Activated T-cell treated with anti-CD3 and anti-CD28 coated beads, Interleukin-2, amount 50 U/mL, for 72 hours (primary cell): ENCODE measurements at regions not wholly inside any gene's neighbourhood (a gene's known extent, or its start where the extent isn't known, plus 50 kb on each side); places are given as distances from the start of the nearest gene placed in this dataset.
"Not testable (repeated sequence)": the region's sequence is repeated elsewhere in the genome, so short reads cannot be mapped to it uniquely, and the experiment has no call there.

Source experiments
- ATAC-seq, 2 donors: fragments of 150-1000 bp; cut with Tn5 transposase; replicated peaks in 1 of 2; 2 replicates each; pipeline ENCODE4 v1.10.0; 2021; ENCODE audit warnings: moderate library complexity in 2 of 2, mild to moderate bottlenecking in 1 of 2
- DNase-seq, 2 donors: peaks; one replicate each; pipeline ENCODE4 v3.0.0; 2021 to 2022; ENCODE audit warnings: mixed read lengths in 1 of 2
- H3K27ac Mint-ChIP-seq: one replicate; pipeline ENCODE4 v1.8.0; 2022; ENCODE audit warnings: mild to moderate bottlenecking, moderate library complexity, mixed read lengths
- H3K27me3 Mint-ChIP-seq: one replicate; pipeline ENCODE4 v1.8.0; 2022; ENCODE audit warnings: low read depth, mixed read lengths
- H3K36me3 Mint-ChIP-seq, 2 donors: one replicate each; pipeline ENCODE4 v1.8.0; 2022; ENCODE audit warnings: mixed read lengths in 2 of 2, mild to moderate bottlenecking in 1 of 2; ENCODE audit not compliant: insufficient read depth in 2 of 2
- H3K4me1 Mint-ChIP-seq: one replicate; pipeline ENCODE4 v1.8.0; 2022; ENCODE audit warnings: low read depth, mixed read lengths
- H3K4me3 Mint-ChIP-seq, 2 donors: one replicate each; pipeline ENCODE4 v1.8.0; 2022; ENCODE audit warnings: mild to moderate bottlenecking in 2 of 2, mixed read lengths in 2 of 2, moderate library complexity in 2 of 2
- H3K9me3 Mint-ChIP-seq, 2 donors: one replicate each; pipeline ENCODE4 v1.8.0; 2022; ENCODE audit warnings: mixed read lengths in 2 of 2

- no peak overlapping the region for H3K4me3 Mint-ChIP-seq
- H3K27me3 Mint-ChIP-seq, result peaks cover 61% of the 10 kb centered on the region
- H3K9me3 Mint-ChIP-seq, result no peaks in the 10 kb centered on the region
- H3K4me1 Mint-ChIP-seq, result no peaks in the 10 kb centered on the region
- H3K36me3 Mint-ChIP-seq, result no peaks in the 10 kb centered on the region
- no peak overlapping the region for H3K27ac Mint-ChIP-seq
- no peak for ATAC-seq
- DNase-seq, result no peak
These were observed 92.5 kb upstream of the PITRM1 start for GRCh38 chr10:3265088-3265487.

- Mint-ChIP-seq H3K36me3 (no peaks in the 10 kb centered on the region), H3K27me3 (peaks cover 53% of the 10 kb centered on the region), H3K4me1 (no peaks in the 10 kb centered on the region), H3K4me3 (no peak overlapping the region), H3K27ac (no peak overlapping the region), H3K9me3 (no peaks in the 10 kb centered on the region)
- DNase-seq (no peak), ATAC-seq (no peak)
These were observed 91.7 kb upstream of the PITRM1 start for GRCh38 chr10:3264161-3264761.

GRCh38 chr10:3263747-3264146 is 91.2 kb upstream of the PITRM1 start:
- Mint-ChIP-seq H3K9me3 (no peaks in the 10 kb centered on the region), H3K36me3 (no peaks in the 10 kb centered on the region), H3K4me3 (no peak overlapping the region), H3K4me1 (no peaks in the 10 kb centered on the region), H3K27me3 (peaks cover 52% of the 10 kb centered on the region), H3K27ac (no peak overlapping the region)
- DNase-seq, result no peak
- no peak for ATAC-seq

GRCh38 chr10:3263082-3263481 is 90.5 kb upstream of the PITRM1 start:
- Mint-ChIP-seq H3K9me3 (no peaks in the 10 kb centered on the region), H3K4me3 (no peak overlapping the region)

GRCh38 chr10:3261921-3262320 is 89.3 kb upstream of the PITRM1 start:
- Mint-ChIP-seq H3K27me3 (peaks cover 57% of the 10 kb centered on the region), H3K9me3 (no peaks in the 10 kb centered on the region), H3K4me1 (no peaks in the 10 kb centered on the region), H3K36me3 (no peaks in the 10 kb centered on the region), H3K27ac (no peak overlapping the region), H3K4me3 (no peak overlapping the region)
- ATAC-seq (no peak), DNase-seq (no peak)

More at GRCh38 chr10:3263082-3263481, 90.5 kb upstream of the PITRM1 start:
- no peaks in the 10 kb centered on the region for H3K4me1 Mint-ChIP-seq
- H3K27ac Mint-ChIP-seq, result no peak overlapping the region
- H3K36me3 Mint-ChIP-seq, result no peaks in the 10 kb centered on the region
- DNase-seq (no peak), ATAC-seq (no peak)
- H3K27me3 Mint-ChIP-seq, result peaks cover 52% of the 10 kb centered on the region

- peaks cover 46% of the 10 kb centered on the region for H3K27me3 Mint-ChIP-seq
- no peaks in the 10 kb centered on the region for H3K4me1 Mint-ChIP-seq
- H3K9me3 Mint-ChIP-seq, result no peaks in the 10 kb centered on the region
- H3K27ac Mint-ChIP-seq, result no peak overlapping the region
- no peak overlapping the region for H3K4me3 Mint-ChIP-seq
- ATAC-seq, result no peak
- no peak for DNase-seq
- H3K36me3 Mint-ChIP-seq, result no peaks in the 10 kb centered on the region
These were observed 87.7 kb upstream of the PITRM1 start for GRCh38 chr10:3260066-3260834.

GRCh38 chr10:3259499-3259898 is 86.9 kb upstream of the PITRM1 start:
- H3K36me3 Mint-ChIP-seq, result no peaks in the 10 kb centered on the region
- DNase-seq (no peak), ATAC-seq (no peak)
- H3K9me3 Mint-ChIP-seq, result no peaks in the 10 kb centered on the region
- H3K4me3 Mint-ChIP-seq, result no peak overlapping the region
- no peak overlapping the region for H3K27ac Mint-ChIP-seq
- H3K4me1 Mint-ChIP-seq, result no peaks in the 10 kb centered on the region
- peaks cover 42% of the 10 kb centered on the region for H3K27me3 Mint-ChIP-seq

- H3K9me3 Mint-ChIP-seq, result no peaks in the 10 kb centered on the region
- no peak overlapping the region for H3K27ac Mint-ChIP-seq
- H3K4me3 Mint-ChIP-seq, result no peak overlapping the region
- H3K27me3 Mint-ChIP-seq, result peaks cover 43% of the 10 kb centered on the region
- H3K4me1 Mint-ChIP-seq, result no peaks in the 10 kb centered on the region
- H3K36me3 Mint-ChIP-seq, result no peaks in the 10 kb centered on the region
- no peak for ATAC-seq
- DNase-seq, result no peak
These were observed 85.8 kb upstream of the PITRM1 start for GRCh38 chr10:3258394-3258793.

- H3K4me1 Mint-ChIP-seq, result peaks cover 8% of the 10 kb centered on the region
- DNase-seq, result no peak
- no peak for ATAC-seq
- H3K9me3 Mint-ChIP-seq, result no peaks in the 10 kb centered on the region
- H3K27ac Mint-ChIP-seq, result no peak overlapping the region
- H3K36me3 Mint-ChIP-seq, result no peaks in the 10 kb centered on the region
- no peak overlapping the region for H3K4me3 Mint-ChIP-seq
- H3K27me3 Mint-ChIP-seq, result peaks cover 39% of the 10 kb centered on the region
These were observed 83.0 kb upstream of the PITRM1 start for GRCh38 chr10:3255616-3256015.

GRCh38 chr10:3255075-3255474 is 82.5 kb upstream of the PITRM1 start:
- no peak for ATAC-seq
- Mint-ChIP-seq H3K27ac (no peak overlapping the region), H3K9me3 (no peaks in the 10 kb centered on the region), H3K36me3 (no peaks in the 10 kb centered on the region), H3K4me1 (peaks cover 8% of the 10 kb centered on the region), H3K4me3 (no peak overlapping the region), H3K27me3 (peaks cover 42% of the 10 kb centered on the region)
- no peak for DNase-seq

- ATAC-seq, DNase-seq, H3K27ac Mint-ChIP-seq, H3K4me3 Mint-ChIP-seq, H3K9me3 Mint-ChIP-seq, H3K36me3 Mint-ChIP-seq, H3K4me1 Mint-ChIP-seq: not testable (repeated sequence)
- H3K27me3 Mint-ChIP-seq, result peaks cover 53% of the 10 kb centered on the region
These were observed 81.4 kb upstream of the PITRM1 start for GRCh38 chr10:3253974-3254373.

GRCh38 chr10:3251172-3251571 is 78.6 kb upstream of the PITRM1 start:
- Mint-ChIP-seq H3K9me3 (no peaks in the 10 kb centered on the region), H3K27ac (no peak overlapping the region), H3K27me3 (peaks cover 54% of the 10 kb centered on the region), H3K36me3 (no peaks in the 10 kb centered on the region), H3K4me3 (no peak overlapping the region), H3K4me1 (peaks cover 8% of the 10 kb centered on the region)
- DNase-seq (no peak), ATAC-seq (peak; percentile 23 to 37)

GRCh38 chr10:3249307-3249889 is 76.8 kb upstream of the PITRM1 start:
- peaks cover 71% of the 10 kb centered on the region for H3K27me3 Mint-ChIP-seq

More at GRCh38 chr10:3249307-3249889, 76.8 kb upstream of the PITRM1 start:
- Mint-ChIP-seq H3K27ac (no peak overlapping the region), H3K4me3 (no peak overlapping the region), H3K36me3 (no peaks in the 10 kb centered on the region), H3K9me3 (no peaks in the 10 kb centered on the region), H3K4me1 (peaks cover 8% of the 10 kb centered on the region)
- DNase-seq (no peak), ATAC-seq (no peak)
